ENCODE measurements at regions not wholly inside any gene's neighbourhood (a gene's known extent, or its start where the extent isn't known, plus 50 kb on each side); places are given as distances from the start of the nearest gene placed in this dataset.

GRCh38 chr1:115459161-115459560, 121.1 kb upstream of the NGF start (continued):
- TF ChIP-seq CTCF (IDR thresholded peaks at IDR 0.05; ENCODE audit: low read depth, low read length, missing input control) (no peak), EGR1 (IDR thresholded peaks at IDR 0.05; ENCODE audit: low read depth in 2 of 2) (no peak)

- DNase-seq (ENCODE audit: low spot score), result no peak
- H3K9ac ChIP-seq (ENCODE audit: low read depth in 1 of 2, low read length in 2 of 2), result no peak overlapping the region
- H3K27ac ChIP-seq (ENCODE audit: low read depth in 1 of 2, low read length in 2 of 2), result no peak overlapping the region
- WGBS, result 77% methylated on average over 7 of the region's 7 CpGs
- peaks cover 0 to 12% (median 0%) of the 10 kb centered on the region in 4 donors for H3K27me3 ChIP-seq (ENCODE audit: control insufficient read depth in 4 of 4, insufficient read depth in 4 of 4, low read length in 3 of 4)
- peaks cover 0 to 2% (median 0%) of the 10 kb centered on the region in 4 donors for H3K4me1 ChIP-seq (ENCODE audit: control insufficient read depth in 4 of 4, insufficient read depth in 4 of 4, low read length in 3 of 4)
- TF ChIP-seq MAX (IDR thresholded peaks at IDR 0.05) (no peak), ZBTB33 (IDR thresholded peaks at IDR 0.05) (no peak), TAF1 (conservative IDR thresholded peaks at IDR 0.05) (no peak), RAD21 (IDR thresholded peaks at IDR 0.05) (no peak), JUND (IDR thresholded peaks at IDR 0.05) (no peak), SP1 (IDR thresholded peaks at IDR 0.05) (no peak), FOXA1 (IDR thresholded peaks at IDR 0.05) (no peak), YY1 (IDR thresholded peaks at IDR 0.05) (no peak), HNF4A (conservative IDR thresholded peaks at IDR 0.05) (no peak), RXRA (IDR thresholded peaks at IDR 0.05) (no peak), CTCF (IDR thresholded peaks at IDR 0.05; ENCODE audit: low read depth, low read length, missing input control) (no peak), GABPA (IDR thresholded peaks at IDR 0.05 in 1 of 2, conservative IDR thresholded peaks at IDR 0.05 in 1 of 2) (no peak), NR2F2 (IDR thresholded peaks at IDR 0.05) (no peak), EGR1 (IDR thresholded peaks at IDR 0.05; ENCODE audit: low read depth in 2 of 2) (no peak), FOXA2 (IDR thresholded peaks at IDR 0.05) (no peak)
- TF ChIP-seq, protein P1, sequence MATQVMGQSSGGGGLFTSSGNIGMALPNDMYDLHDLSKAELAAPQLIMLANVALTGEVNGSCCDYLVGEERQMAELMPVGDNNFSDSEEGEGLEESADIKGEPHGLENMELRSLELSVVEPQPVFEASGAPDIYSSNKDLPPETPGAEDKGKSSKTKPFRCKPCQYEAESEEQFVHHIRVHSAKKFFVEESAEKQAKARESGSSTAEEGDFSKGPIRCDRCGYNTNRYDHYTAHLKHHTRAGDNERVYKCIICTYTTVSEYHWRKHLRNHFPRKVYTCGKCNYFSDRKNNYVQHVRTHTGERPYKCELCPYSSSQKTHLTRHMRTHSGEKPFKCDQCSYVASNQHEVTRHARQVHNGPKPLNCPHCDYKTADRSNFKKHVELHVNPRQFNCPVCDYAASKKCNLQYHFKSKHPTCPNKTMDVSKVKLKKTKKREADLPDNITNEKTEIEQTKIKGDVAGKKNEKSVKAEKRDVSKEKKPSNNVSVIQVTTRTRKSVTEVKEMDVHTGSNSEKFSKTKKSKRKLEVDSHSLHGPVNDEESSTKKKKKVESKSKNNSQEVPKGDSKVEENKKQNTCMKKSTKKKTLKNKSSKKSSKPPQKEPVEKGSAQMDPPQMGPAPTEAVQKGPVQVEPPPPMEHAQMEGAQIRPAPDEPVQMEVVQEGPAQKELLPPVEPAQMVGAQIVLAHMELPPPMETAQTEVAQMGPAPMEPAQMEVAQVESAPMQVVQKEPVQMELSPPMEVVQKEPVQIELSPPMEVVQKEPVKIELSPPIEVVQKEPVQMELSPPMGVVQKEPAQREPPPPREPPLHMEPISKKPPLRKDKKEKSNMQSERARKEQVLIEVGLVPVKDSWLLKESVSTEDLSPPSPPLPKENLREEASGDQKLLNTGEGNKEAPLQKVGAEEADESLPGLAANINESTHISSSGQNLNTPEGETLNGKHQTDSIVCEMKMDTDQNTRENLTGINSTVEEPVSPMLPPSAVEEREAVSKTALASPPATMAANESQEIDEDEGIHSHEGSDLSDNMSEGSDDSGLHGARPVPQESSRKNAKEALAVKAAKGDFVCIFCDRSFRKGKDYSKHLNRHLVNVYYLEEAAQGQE (IDR thresholded peaks at IDR 0.05), result no peak
- TF ChIP-seq, protein P2, sequence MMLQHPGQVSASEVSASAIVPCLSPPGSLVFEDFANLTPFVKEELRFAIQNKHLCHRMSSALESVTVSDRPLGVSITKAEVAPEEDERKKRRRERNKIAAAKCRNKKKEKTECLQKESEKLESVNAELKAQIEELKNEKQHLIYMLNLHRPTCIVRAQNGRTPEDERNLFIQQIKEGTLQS (IDR thresholded peaks at IDR 0.05), result no peak
- no peaks in the 10 kb centered on the region for H3K9me3 ChIP-seq (ENCODE audit: control insufficient read depth in 4 of 4, low read length in 3 of 4)
- H3K36me3 ChIP-seq (ENCODE audit: control insufficient read depth in 4 of 4, insufficient read depth in 3 of 4, low read depth in 1 of 4, low read length in 3 of 4), result no peaks in the 10 kb centered on the region
- H3K4me3 ChIP-seq (ENCODE audit: low read depth in 1 of 3, low read length in 3 of 3), result no peak overlapping the region
Measured at GRCh38 chr1:115458426-115459114, 120.5 kb upstream of the NGF start.

All from liver (tissue), 8 donors.